Dedifferentiated amniotic fluid mesenchymal stem cell (primary cell): ENCODE measurements at regions not wholly inside any gene's neighbourhood (a gene's known extent, or its start where the extent isn't known, plus 50 kb on each side); places are given as distances from the start of the nearest gene placed in this dataset.
A peak's percentile ranks its signal among the peaks of the same experiment; 100 is the strongest.

Experiments
- DNase-seq: peaks from one replicate; pipeline ENCODE4 v3.0.0-alpha.2; 2016; ENCODE audit errors: extremely low spot score

GRCh38 chr1:209398313-209398991 lies 185.1 kb upstream of the CAMK1G start:
- peak; percentile 79 for DNase-seq

GRCh38 chr1:209399800-209400199 lies 183.7 kb upstream of the CAMK1G start:
- DNase-seq, result no peak

- DNase-seq, result no peak
Measured at GRCh38 chr1:209400351-209401220, 182.9 kb upstream of the CAMK1G start.

- no peak for DNase-seq
Measured at GRCh38 chr1:209402697-209403096, 180.8 kb upstream of the CAMK1G start.

- DNase-seq, result no peak
Measured at GRCh38 chr1:209403921-209404320, 179.6 kb upstream of the CAMK1G start.

- DNase-seq, result no peak
Measured at GRCh38 chr1:209404577-209404976, 178.9 kb upstream of the CAMK1G start.

GRCh38 chr1:209405183-209405814 lies 178.2 kb upstream of the CAMK1G start:
- DNase-seq, result no peak

- no peak for DNase-seq
Measured at GRCh38 chr1:209406168-209406567, 177.3 kb upstream of the CAMK1G start.

GRCh38 chr1:209406595-209406994 lies 176.9 kb upstream of the CAMK1G start:
- DNase-seq, result no peak

GRCh38 chr1:209409780-209410179 lies 173.7 kb upstream of the CAMK1G start:
- DNase-seq, result no peak

- peak; percentile 65 for DNase-seq
Measured at GRCh38 chr1:209411491-209411929, 172.0 kb upstream of the CAMK1G start.

- no peak for DNase-seq
Measured at GRCh38 chr1:209412036-209412435, 171.5 kb upstream of the CAMK1G start.

- no peak for DNase-seq
Measured at GRCh38 chr1:209412566-209412965, 170.9 kb upstream of the CAMK1G start.

- DNase-seq, result no peak
Measured at GRCh38 chr1:209413062-209413461, 170.5 kb upstream of the CAMK1G start.

- no peak for DNase-seq
Measured at GRCh38 chr1:209414803-209415329, 168.6 kb upstream of the CAMK1G start.

GRCh38 chr1:209416039-209416438 lies 167.5 kb upstream of the CAMK1G start:
- DNase-seq, result no peak

- no peak for DNase-seq
Measured at GRCh38 chr1:209416716-209417115, 166.8 kb upstream of the CAMK1G start.

- no peak for DNase-seq
Measured at GRCh38 chr1:209417761-209418160, 165.8 kb upstream of the CAMK1G start.

- DNase-seq, result no peak
Measured at GRCh38 chr1:209420276-209420675, 163.2 kb upstream of the CAMK1G start.

- no peak for DNase-seq
Measured at GRCh38 chr1:209421186-209421585, 162.3 kb upstream of the CAMK1G start.

GRCh38 chr1:209421978-209422680 lies 161.4 kb upstream of the CAMK1G start:
- DNase-seq, result no peak

GRCh38 chr1:209425959-209426358 lies 157.6 kb upstream of the CAMK1G start:
- DNase-seq, result no peak
